GM23248 (cell line): ENCODE measurements at regions not wholly inside any gene's neighbourhood (a gene's known extent, or its start where the extent isn't known, plus 50 kb on each side); places are given as distances from the start of the nearest gene placed in this dataset.

Experiments
- DNase-seq: peaks from one replicate; pipeline ENCODE4 v3.0.0-alpha.2; 2015
- H2AFZ ChIP-seq: fragments of 200-600 bp; sonication (generic); 2 replicates; pipeline ENCODE4 v1.6.1; 2016; ENCODE audit warnings: antibody characterized with exemption
- H3F3A ChIP-seq: fragments of 200-600 bp; sonication (generic); 2 replicates; pipeline ENCODE4 v1.6.1; 2016; ENCODE audit warnings: mild to moderate bottlenecking, antibody characterized with exemption, mixed run types; ENCODE audit not compliant: insufficient read depth
- H3K27ac ChIP-seq: fragments of 200-600 bp; sonication (generic); 2 replicates; pipeline ENCODE4 v1.5.1; 2016; ENCODE audit warnings: mild to moderate bottlenecking
- H3K27me3 ChIP-seq: fragments of 200-600 bp; sonication (generic); replicated peaks from 2 replicates; pipeline ENCODE4 v1.6.1; 2016; ENCODE audit warnings: mild to moderate bottlenecking; ENCODE audit not compliant: insufficient read depth
- H3K36me3 ChIP-seq: fragments of 200-600 bp; sonication (generic); 2 replicates; pipeline ENCODE4 v1.6.1; 2016; ENCODE audit warnings: low read depth, mild to moderate bottlenecking
- H3K4me1 ChIP-seq: fragments of 200-600 bp; sonication (generic); 2 replicates; pipeline ENCODE4 v1.6.1; 2016; ENCODE audit warnings: mild to moderate bottlenecking; ENCODE audit not compliant: insufficient read depth
- H3K4me2 ChIP-seq: fragments of 200-600 bp; sonication (generic); one replicate; pipeline ENCODE4 v1.6.1; 2016; ENCODE audit warnings: mild to moderate bottlenecking; ENCODE audit not compliant: unreplicated experiment
- H3K4me3 ChIP-seq: fragments of 200-600 bp; sonication (generic); 2 replicates; pipeline ENCODE4 v1.5.1; 2016; ENCODE audit warnings: mild to moderate bottlenecking
- H3K79me2 ChIP-seq: fragments of 200-600 bp; sonication (generic); 2 replicates; pipeline ENCODE4 v1.6.1; 2016; ENCODE audit warnings: mild to moderate bottlenecking; ENCODE audit not compliant: insufficient read depth
- H3K9ac ChIP-seq: fragments of 200-600 bp; sonication (generic); 2 replicates; pipeline ENCODE4 v1.6.1; 2016; ENCODE audit warnings: mild to moderate bottlenecking
- H3K9me2 ChIP-seq: fragments of 200-600 bp; sonication (generic); 2 replicates; pipeline ENCODE4 v1.6.1; 2016; ENCODE audit warnings: mixed run types, mild to moderate bottlenecking, moderate library complexity; ENCODE audit not compliant: insufficient read depth
- H3K9me3 ChIP-seq: fragments of 200-600 bp; sonication (generic); one replicate; pipeline ENCODE4 v1.6.1; 2017; ENCODE audit warnings: low read depth
- H4K20me1 ChIP-seq: fragments of 200-600 bp; sonication (generic); 2 replicates; pipeline ENCODE4 v1.6.0; 2016; ENCODE audit not compliant: insufficient read depth
- EZH2 ChIP-seq: fragments of 200-600 bp; sonication (generic); IDR thresholded peaks from 2 replicates; pipeline ENCODE4 v1.6.1; 2018; ENCODE audit warnings: antibody characterized with exemption, mild to moderate bottlenecking; ENCODE audit not compliant: insufficient read depth, poor library complexity, severe bottlenecking
- EZH2phosphoT487 ChIP-seq: fragments of 200-600 bp; sonication (generic); IDR thresholded peaks from 2 replicates; pipeline ENCODE4 v1.6.1; 2018; ENCODE audit warnings: antibody characterized with exemption, moderate library complexity, mild to moderate bottlenecking, low read depth; ENCODE audit not compliant: insufficient read depth
- WGBS, 2 experiments: methylation state at CpG; one replicate each; pipeline ENCODE4 v1.1.6; 2015 to 2017; ENCODE audit warnings: low lambda C conversion rate in 2 of 2, low coverage in 1 of 2; ENCODE audit errors: missing lambda C conversion rate in 2 of 2; 5-methylcytosine and 5-hydroxymethylcytosine counted together
- in situ Hi-C: fragments of 300-500 bp; cut with MboI; formaldehyde crosslinking; loops from 2 replicates; pipeline ENCODE4 v1.15.0; 2020

DNA sequence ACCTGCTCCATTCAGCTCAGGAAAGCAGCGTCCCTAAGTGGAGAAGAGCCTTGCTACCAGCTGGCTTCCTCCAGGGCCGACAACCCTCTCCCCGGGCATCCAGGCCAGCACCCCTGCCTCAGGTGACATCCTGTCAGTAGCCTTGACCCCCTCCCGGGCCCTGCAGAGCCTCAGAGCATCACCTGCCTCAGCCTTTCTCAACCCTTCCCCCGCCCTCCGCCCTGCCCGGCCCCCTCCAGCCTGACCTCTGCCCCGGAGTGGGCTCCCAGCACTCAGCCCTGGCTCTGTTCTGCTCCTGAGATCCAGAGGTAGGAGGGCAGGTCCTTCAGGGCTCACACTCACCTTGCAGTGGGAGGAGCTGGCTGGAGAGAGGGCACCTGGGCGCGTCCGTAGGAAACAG, 73.8 kb upstream of the METRNL start:
- Histone ChIP-seq H2AFZ (no peak overlapping the region), H3K79me2 (no peaks in the 10 kb centered on the region), H3K36me3 (no peaks in the 10 kb centered on the region), H3F3A (no peaks in the 10 kb centered on the region), H3K9me3 (no peaks in the 10 kb centered on the region), H3K9me2 (no peaks in the 10 kb centered on the region), H3K27me3 (no peaks in the 10 kb centered on the region), H3K27ac (no peak overlapping the region), H4K20me1 (no peaks in the 10 kb centered on the region), H3K9ac (no peak overlapping the region), H3K4me3 (no peak overlapping the region), H3K4me1 (peaks cover 12% of the 10 kb centered on the region; the same call in 1 of the 2 replicates), H3K4me2 (no peak overlapping the region)
- in situ Hi-C loops: no loop called here
- DNase-seq: no peak
- no peak for TF ChIP-seq EZH2
- TF ChIP-seq EZH2phosphoT487: no peak
- 94 to 96% methylated on average over 8 to 11 of the region's 11 CpGs for whole genome bisulfite sequencing, 2 experiments

DNA sequence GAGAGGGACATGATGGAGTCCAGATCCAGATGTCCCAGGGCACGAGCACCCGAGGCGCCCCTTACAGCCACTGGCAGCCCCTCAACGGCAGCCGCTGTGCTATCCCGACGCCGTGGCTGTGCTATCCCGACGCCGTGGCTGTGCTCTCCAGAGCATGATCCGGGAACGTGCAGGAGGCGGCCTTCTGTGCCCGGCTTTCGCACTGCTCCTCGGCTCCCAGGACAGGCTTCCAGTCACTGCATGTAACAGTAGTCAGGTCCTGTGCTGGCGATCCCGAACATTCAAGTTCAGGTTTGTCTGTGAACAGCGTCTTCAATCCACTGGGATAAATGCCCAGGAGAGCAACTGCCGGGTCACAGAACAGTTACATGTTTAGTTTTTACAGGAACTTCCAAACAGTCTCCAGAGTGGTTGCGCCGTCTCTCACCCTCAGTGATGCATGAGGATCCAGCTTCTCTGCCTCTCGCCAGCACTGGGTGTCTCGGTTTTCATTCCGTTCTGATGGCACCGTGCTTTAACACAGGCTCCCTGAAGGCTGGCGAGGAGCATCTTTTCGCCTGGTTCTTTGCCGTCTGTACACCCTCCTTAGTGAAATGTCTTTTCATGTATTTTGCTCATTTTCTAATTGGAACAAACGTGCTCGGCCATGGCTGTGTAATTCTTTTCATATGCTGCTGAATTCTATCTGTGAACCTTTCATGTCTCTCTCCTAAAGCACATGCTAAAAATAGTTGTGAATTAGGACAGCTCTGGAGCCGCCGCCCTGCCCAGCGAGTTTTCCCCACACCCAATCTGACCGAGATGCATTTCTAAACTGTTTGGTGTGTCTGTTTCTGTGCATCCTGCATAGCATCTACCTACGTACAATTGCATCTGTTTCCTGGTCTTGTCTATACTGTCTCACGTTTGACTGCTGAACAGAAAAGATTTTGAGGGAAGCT, 72.6 kb upstream of the METRNL start:
- no peak overlapping the region for H3K27ac ChIP-seq
- H4K20me1 ChIP-seq: no peaks in the 10 kb centered on the region
- TF ChIP-seq EZH2 (no peak), EZH2phosphoT487 (no peak)
- no peaks in the 10 kb centered on the region for H3K79me2 ChIP-seq
- H3K9me3 ChIP-seq: no peaks in the 10 kb centered on the region
- H3K9me2 ChIP-seq: no peaks in the 10 kb centered on the region
- peak overlapping the region; percentile 4; the same call in 1 of the 2 replicates for H3K4me3 ChIP-seq
- no peaks in the 10 kb centered on the region for H3K27me3 ChIP-seq
- H3K9ac ChIP-seq: peak overlapping the region; percentile 23; the same call in 1 of the 2 replicates
- H3K4me1 ChIP-seq: peaks cover 14% of the 10 kb centered on the region; the same call in 1 of the 2 replicates
- no peaks in the 10 kb centered on the region for H3K36me3 ChIP-seq
- H3F3A ChIP-seq: no peaks in the 10 kb centered on the region
- in situ Hi-C loops: no loop called here
- peak overlapping the region; percentile 28 for H3K4me2 ChIP-seq
- WGBS, 2 experiments: 53 to 57% methylated on average over 36 to 38 of the region's 38 CpGs
- peak overlapping the region; percentile 58 for H2AFZ ChIP-seq
- peak; percentile 31 for DNase-seq

DNA sequence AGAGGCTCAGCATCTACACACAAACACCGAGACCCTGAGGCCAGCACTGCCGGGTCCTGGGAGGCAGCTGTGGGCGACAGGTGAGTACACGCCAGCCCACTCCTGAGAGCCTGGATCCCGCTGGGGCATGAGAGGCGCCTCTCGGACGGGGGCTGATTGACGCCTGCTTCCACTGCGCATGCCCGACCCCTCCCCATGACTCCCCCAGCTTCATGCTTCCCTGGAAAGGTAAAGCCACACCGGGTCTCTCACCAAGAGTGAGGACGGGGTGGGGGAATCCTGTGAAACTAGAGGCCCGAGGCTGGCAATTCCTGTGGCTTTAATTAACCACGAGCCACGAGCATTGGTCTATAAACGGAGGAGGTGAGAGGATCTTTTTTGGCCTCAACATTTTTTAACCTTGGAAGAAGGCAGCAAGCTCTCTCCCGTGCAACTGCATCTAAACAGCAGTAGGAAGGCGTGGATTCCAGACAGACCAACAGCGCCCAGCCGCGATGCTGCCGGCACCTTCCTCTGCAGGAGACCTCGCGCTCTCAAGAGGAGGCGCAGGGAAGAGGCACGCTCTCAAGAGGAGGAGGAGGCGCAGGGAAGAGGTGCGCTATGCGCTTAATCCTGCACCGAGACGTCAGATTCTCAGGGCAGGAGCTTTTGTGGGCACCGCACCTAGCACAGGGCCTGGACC, 71.8 kb upstream of the METRNL start:
- WGBS, 2 experiments: 90 to 92% methylated on average over 32 to 33 of the region's 33 CpGs
- in situ Hi-C loops: no loop called here
- H2AFZ ChIP-seq: no peak overlapping the region

DNA sequence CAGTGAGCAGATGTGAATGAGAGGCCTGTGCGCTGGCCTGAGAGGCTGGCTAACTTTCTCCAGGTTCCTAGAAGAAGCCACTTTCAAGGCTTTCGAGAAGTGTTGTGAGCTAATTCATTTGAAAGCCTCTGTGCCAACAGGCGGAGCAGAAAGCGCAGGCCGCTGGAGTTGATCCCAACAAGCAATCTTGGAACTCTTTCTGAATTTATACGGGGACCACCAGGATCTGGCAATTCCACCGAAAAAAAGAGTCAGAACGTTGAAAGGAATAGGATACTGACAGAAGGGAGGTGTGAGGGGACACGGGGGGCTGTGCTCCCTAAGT, 71.3 kb upstream of the METRNL start:
- DNase-seq: no peak
- WGBS, 2 experiments: 83 to 84% methylated on average over 9 of the region's 9 CpGs
- TF ChIP-seq EZH2 (no peak), EZH2phosphoT487 (no peak)

More for the DNA sequence above, 71.8 kb upstream of the METRNL start:
- no peak for TF ChIP-seq EZH2
- no peak for TF ChIP-seq EZH2phosphoT487
- Histone ChIP-seq H3K4me1 (peaks cover 14% of the 10 kb centered on the region; the same call in 1 of the 2 replicates), H3K4me2 (no peak overlapping the region), H3K27ac (no peak overlapping the region), H3K4me3 (no peak overlapping the region), H3K9me2 (no peaks in the 10 kb centered on the region), H3K36me3 (no peaks in the 10 kb centered on the region), H4K20me1 (no peaks in the 10 kb centered on the region), H3K9me3 (no peaks in the 10 kb centered on the region), H3K9ac (0 out of 2 replicates have a peak overlapping the region, but pooled peaks have one; percentile 23), H3K27me3 (no peaks in the 10 kb centered on the region), H3F3A (no peaks in the 10 kb centered on the region), H3K79me2 (no peaks in the 10 kb centered on the region)
- DNase-seq: no peak

More for the DNA sequence above, 71.3 kb upstream of the METRNL start:
- no peaks in the 10 kb centered on the region for H3K9me3 ChIP-seq
- no peak overlapping the region for H3K4me3 ChIP-seq
- H2AFZ ChIP-seq: no peak overlapping the region
- H3K4me1 ChIP-seq: peaks cover 14% of the 10 kb centered on the region; the same call in 1 of the 2 replicates
- H3K27me3 ChIP-seq: no peaks in the 10 kb centered on the region
- no peak overlapping the region for H3K4me2 ChIP-seq
- H3K27ac ChIP-seq: no peak overlapping the region
- H3K36me3 ChIP-seq: no peaks in the 10 kb centered on the region
- H4K20me1 ChIP-seq: no peaks in the 10 kb centered on the region
- H3K9me2 ChIP-seq: no peaks in the 10 kb centered on the region
- H3K9ac ChIP-seq: no peak overlapping the region
- no peaks in the 10 kb centered on the region for H3K79me2 ChIP-seq
- no peaks in the 10 kb centered on the region for H3F3A ChIP-seq
- in situ Hi-C loops: no loop called here
